ENCODE measurements at regions not wholly inside any gene's neighbourhood (a gene's known extent, or its start where the extent isn't known, plus 50 kb on each side); places are given as distances from the start of the nearest gene placed in this dataset.

DNA sequence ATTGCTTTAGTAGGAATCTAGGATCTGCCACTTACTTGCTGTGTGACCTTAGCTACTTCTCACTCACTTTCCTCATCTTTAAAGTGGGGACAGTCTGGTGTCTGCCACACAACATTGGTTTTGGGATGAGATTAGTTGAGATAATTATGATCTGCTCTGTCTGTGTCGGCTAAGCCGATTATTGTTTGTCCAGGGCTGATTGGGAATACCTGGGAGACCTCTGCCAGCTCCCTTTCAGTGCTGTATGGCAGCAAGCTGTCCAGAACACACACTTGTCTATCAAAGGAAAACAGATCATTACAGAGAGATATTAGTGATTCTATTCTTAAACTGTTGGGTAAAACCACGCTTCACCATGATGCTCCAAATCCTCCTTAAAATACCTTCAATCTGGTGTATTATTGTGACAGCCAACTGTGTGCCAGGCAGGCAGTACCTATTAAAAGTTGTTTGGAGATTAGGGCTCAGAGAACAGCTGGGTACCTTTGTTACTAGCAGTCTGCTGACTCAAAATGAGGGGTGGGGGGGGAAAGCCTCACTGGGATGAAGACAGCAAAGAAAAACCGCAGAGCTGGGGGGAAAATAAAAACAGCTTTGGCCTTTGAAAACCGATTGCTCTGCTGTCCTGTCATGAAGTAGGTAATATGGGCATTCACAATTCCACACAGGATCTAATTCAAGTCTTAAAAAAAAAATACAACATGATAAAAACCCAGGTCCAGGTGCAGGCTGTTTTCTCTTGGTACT, 458.4 kb upstream of the C9orf72 start:
- ChIA-PET CTCF (no interaction called here), POLR2A (no interaction called here)
- Histone ChIP-seq H3K27me3 (ENCODE audit: control insufficient read depth in 2 of 2, insufficient read depth in 2 of 2, low read length in 2 of 2) (no peaks in the 10 kb centered on the region), H3K27ac (ENCODE audit: low read depth, low read length) (no peak overlapping the region), H3K9me3 (ENCODE audit: control insufficient read depth in 2 of 3, low read length in 3 of 3) (no peaks in the 10 kb centered on the region), H3K4me1 (ENCODE audit: control insufficient read depth in 2 of 2, insufficient read depth in 2 of 2, low read length in 2 of 2) (no peaks in the 10 kb centered on the region), H3K36me3 (ENCODE audit: control insufficient read depth in 2 of 3, insufficient read depth in 3 of 3, low read length in 3 of 3) (no peaks in the 10 kb centered on the region), H3K4me3 (ENCODE audit: low read length) (no peak overlapping the region)
- Mint-ChIP-seq H3K27me3 (no peaks in the 10 kb centered on the region), H3K36me3 (no peaks in the 10 kb centered on the region), H3K9me3 (peaks cover 0 to 7% (median 0%) of the 10 kb centered on the region in 11 donors), H3K27ac (no peak overlapping the region), H3K4me3 (no peak overlapping the region), H3K4me1 (no peaks in the 10 kb centered on the region)
- no peak for ATAC-seq
- intact Hi-C loops (cut with micrococcal nuclease) = no loop called here
- DNase-seq = no peak

- no peak overlapping the region for H3K27ac ChIP-seq (ENCODE audit: low read depth, low read length)
- H3K27ac Mint-ChIP-seq = no peak overlapping the region
- H3K9me3 Mint-ChIP-seq = peaks cover 0 to 7% (median 0%) of the 10 kb centered on the region in 11 donors
- no peak overlapping the region for H3K4me3 ChIP-seq (ENCODE audit: low read length)
- H3K36me3 ChIP-seq (ENCODE audit: control insufficient read depth in 2 of 3, insufficient read depth in 3 of 3, low read length in 3 of 3) = no peaks in the 10 kb centered on the region
- H3K9me3 ChIP-seq (ENCODE audit: control insufficient read depth in 2 of 3, low read length in 3 of 3) = no peaks in the 10 kb centered on the region
- no peaks in the 10 kb centered on the region for H3K4me1 ChIP-seq (ENCODE audit: control insufficient read depth in 2 of 2, insufficient read depth in 2 of 2, low read length in 2 of 2)
- H3K4me1 Mint-ChIP-seq = no peaks in the 10 kb centered on the region
- intact Hi-C loops (cut with micrococcal nuclease) = no loop called here
- no peak overlapping the region for H3K4me3 Mint-ChIP-seq
- ChIA-PET CTCF (no interaction called here), POLR2A (no interaction called here)
- DNase-seq (no peak), ATAC-seq (no peak)
- H3K27me3 ChIP-seq (ENCODE audit: control insufficient read depth in 2 of 2, insufficient read depth in 2 of 2, low read length in 2 of 2) = no peaks in the 10 kb centered on the region
- no peaks in the 10 kb centered on the region for H3K27me3 Mint-ChIP-seq
- H3K36me3 Mint-ChIP-seq = no peaks in the 10 kb centered on the region
Observed at GRCh38 chr9:28032268-28032590, 458.9 kb upstream of the C9orf72 start.

DNA sequence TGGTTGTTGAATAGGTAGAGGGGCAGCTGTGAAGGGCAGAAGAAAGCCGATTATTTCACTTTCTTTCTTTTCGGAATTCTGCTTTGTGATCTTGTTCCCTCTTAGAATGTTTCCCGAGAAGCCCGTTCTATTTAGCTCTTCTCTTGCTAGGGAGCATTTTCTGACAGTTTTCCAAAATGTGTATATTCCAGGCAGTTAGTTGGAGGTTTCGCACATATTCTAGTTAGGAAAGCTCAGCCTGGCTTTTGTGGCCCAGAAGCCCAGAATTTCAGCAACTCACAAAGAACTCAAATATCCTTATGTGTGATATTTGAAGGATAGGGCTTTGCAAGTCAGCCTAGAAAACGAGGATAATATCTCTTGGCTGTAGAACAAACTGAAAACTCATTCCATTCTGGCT, 461.0 kb upstream of the C9orf72 start:
- H3K9me3 ChIP-seq (ENCODE audit: control insufficient read depth in 2 of 3, low read length in 3 of 3) = no peaks in the 10 kb centered on the region
- H3K4me1 ChIP-seq (ENCODE audit: control insufficient read depth in 2 of 2, insufficient read depth in 2 of 2, low read length in 2 of 2) = no peaks in the 10 kb centered on the region
- no peak overlapping the region for H3K4me3 Mint-ChIP-seq
- H3K27me3 Mint-ChIP-seq = no peaks in the 10 kb centered on the region
- CTCF ChIA-PET = no interaction called here
- H3K4me1 Mint-ChIP-seq = no peaks in the 10 kb centered on the region
- H3K27ac ChIP-seq (ENCODE audit: low read depth, low read length) = no peak overlapping the region
- no peaks in the 10 kb centered on the region for H3K27me3 ChIP-seq (ENCODE audit: control insufficient read depth in 2 of 2, insufficient read depth in 2 of 2, low read length in 2 of 2)
- no peaks in the 10 kb centered on the region for H3K36me3 ChIP-seq (ENCODE audit: control insufficient read depth in 2 of 3, insufficient read depth in 3 of 3, low read length in 3 of 3)
- no peak overlapping the region for H3K27ac Mint-ChIP-seq
- no peak for DNase-seq
- intact Hi-C loops (cut with micrococcal nuclease) = no loop called here
- H3K4me3 ChIP-seq (ENCODE audit: low read length) = no peak overlapping the region
- POLR2A ChIA-PET = no interaction called here
- no peak for ATAC-seq
- peaks cover 0 to 7% (median 0%) of the 10 kb centered on the region in 11 donors for H3K9me3 Mint-ChIP-seq
- H3K36me3 Mint-ChIP-seq = no peaks in the 10 kb centered on the region

GRCh38 chr9:28037968-28038367, 464.7 kb upstream of the C9orf72 start:
- H3K9me3 Mint-ChIP-seq = peaks cover 0 to 7% (median 0%) of the 10 kb centered on the region in 11 donors
- no peaks in the 10 kb centered on the region for H3K9me3 ChIP-seq (ENCODE audit: control insufficient read depth in 2 of 3, low read length in 3 of 3)
- intact Hi-C loops (cut with micrococcal nuclease) = no loop called here
- no peaks in the 10 kb centered on the region for H3K4me1 Mint-ChIP-seq
- no peaks in the 10 kb centered on the region for H3K27me3 Mint-ChIP-seq
- DNase-seq (no peak), ATAC-seq (no peak)
- H3K27me3 ChIP-seq (ENCODE audit: control insufficient read depth in 2 of 2, insufficient read depth in 2 of 2, low read length in 2 of 2) = no peaks in the 10 kb centered on the region
- no peak overlapping the region for H3K4me3 Mint-ChIP-seq
- H3K36me3 ChIP-seq (ENCODE audit: control insufficient read depth in 2 of 3, insufficient read depth in 3 of 3, low read length in 3 of 3) = no peaks in the 10 kb centered on the region
- H3K4me1 ChIP-seq (ENCODE audit: control insufficient read depth in 2 of 2, insufficient read depth in 2 of 2, low read length in 2 of 2) = no peaks in the 10 kb centered on the region
- no peaks in the 10 kb centered on the region for H3K36me3 Mint-ChIP-seq
- no peak overlapping the region for H3K27ac Mint-ChIP-seq
- no peak overlapping the region for H3K4me3 ChIP-seq (ENCODE audit: low read length)
- no peak overlapping the region for H3K27ac ChIP-seq (ENCODE audit: low read depth, low read length)
- ChIA-PET POLR2A (no interaction called here), CTCF (no interaction called here)

GRCh38 chr9:28045051-28045450, 471.8 kb upstream of the C9orf72 start:
- intact Hi-C loops (cut with micrococcal nuclease) = no loop called here
- H3K9me3 Mint-ChIP-seq = peaks cover 0 to 5% (median 0%) of the 10 kb centered on the region in 11 donors
- no peaks in the 10 kb centered on the region for H3K36me3 Mint-ChIP-seq
- Histone ChIP-seq H3K27me3 (ENCODE audit: control insufficient read depth in 2 of 2, insufficient read depth in 2 of 2, low read length in 2 of 2) (no peaks in the 10 kb centered on the region), H3K4me1 (ENCODE audit: control insufficient read depth in 2 of 2, insufficient read depth in 2 of 2, low read length in 2 of 2) (no peaks in the 10 kb centered on the region), H3K4me3 (ENCODE audit: low read length) (no peak overlapping the region), H3K27ac (ENCODE audit: low read depth, low read length) (no peak overlapping the region), H3K9me3 (ENCODE audit: control insufficient read depth in 2 of 3, low read length in 3 of 3) (no peaks in the 10 kb centered on the region), H3K36me3 (ENCODE audit: control insufficient read depth in 2 of 3, insufficient read depth in 3 of 3, low read length in 3 of 3) (no peaks in the 10 kb centered on the region)
- ChIA-PET CTCF (no interaction called here), POLR2A (no interaction called here)
- DNase-seq = no peak
- no peak for ATAC-seq
- H3K27me3 Mint-ChIP-seq = peaks cover 0 to 4% (median 0%) of the 10 kb centered on the region in 5 donors
- H3K27ac Mint-ChIP-seq = no peak overlapping the region
- no peaks in the 10 kb centered on the region for H3K4me1 Mint-ChIP-seq
- no peak overlapping the region for H3K4me3 Mint-ChIP-seq

DNA sequence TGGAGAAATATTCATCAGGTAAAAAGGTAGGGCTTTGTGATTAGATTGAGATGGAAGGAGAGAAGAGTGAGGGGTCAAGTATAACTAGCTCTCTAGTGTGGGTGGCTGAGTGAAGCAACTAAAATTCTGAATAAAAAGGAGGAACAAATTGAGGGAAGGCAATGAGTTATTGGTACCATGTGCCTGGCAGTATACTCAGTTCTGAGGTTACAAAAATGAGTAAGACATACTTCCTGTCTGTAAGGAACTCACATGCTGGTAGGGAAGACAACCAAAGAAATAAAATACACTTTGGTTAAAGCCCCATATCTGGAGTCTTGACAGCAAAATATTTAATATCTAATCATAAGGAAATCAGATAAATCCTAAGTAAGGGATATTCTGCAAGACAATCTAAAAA, 476.8 kb upstream of the C9orf72 start:
- DNase-seq = no peak
- Mint-ChIP-seq H3K27me3 (no peaks in the 10 kb centered on the region), H3K27ac (no peak overlapping the region), H3K4me3 (no peak overlapping the region), H3K9me3 (peaks cover 0 to 8% (median 0%) of the 10 kb centered on the region in 11 donors), H3K4me1 (no peaks in the 10 kb centered on the region), H3K36me3 (no peaks in the 10 kb centered on the region)
- no peaks in the 10 kb centered on the region for H3K36me3 ChIP-seq (ENCODE audit: control insufficient read depth in 2 of 3, insufficient read depth in 3 of 3, low read length in 3 of 3)
- intact Hi-C loops (cut with micrococcal nuclease) = no loop called here
- no peaks in the 10 kb centered on the region for H3K27me3 ChIP-seq (ENCODE audit: control insufficient read depth in 2 of 2, insufficient read depth in 2 of 2, low read length in 2 of 2)
- H3K27ac ChIP-seq (ENCODE audit: low read depth, low read length) = no peak overlapping the region
- no peak for ATAC-seq
- H3K4me1 ChIP-seq (ENCODE audit: control insufficient read depth in 2 of 2, insufficient read depth in 2 of 2, low read length in 2 of 2) = no peaks in the 10 kb centered on the region
- H3K4me3 ChIP-seq (ENCODE audit: low read length) = no peak overlapping the region
- ChIA-PET CTCF (no interaction called here), POLR2A (no interaction called here)
- no peaks in the 10 kb centered on the region for H3K9me3 ChIP-seq (ENCODE audit: control insufficient read depth in 2 of 3, low read length in 3 of 3)

GRCh38 chr9:28050941-28051340, 477.7 kb upstream of the C9orf72 start:
- H3K36me3 ChIP-seq (ENCODE audit: control insufficient read depth in 2 of 3, insufficient read depth in 3 of 3, low read length in 3 of 3) = no peaks in the 10 kb centered on the region
- ATAC-seq = no peak
- intact Hi-C loops (cut with micrococcal nuclease) = no loop called here
- H3K27me3 Mint-ChIP-seq = no peaks in the 10 kb centered on the region
- no peaks in the 10 kb centered on the region for H3K4me1 Mint-ChIP-seq
- CTCF ChIA-PET = no interaction called here
- no peak overlapping the region for H3K27ac Mint-ChIP-seq
- H3K4me3 ChIP-seq (ENCODE audit: low read length) = no peak overlapping the region
- no peaks in the 10 kb centered on the region for H3K4me1 ChIP-seq (ENCODE audit: control insufficient read depth in 2 of 2, insufficient read depth in 2 of 2, low read length in 2 of 2)
- DNase-seq = no peak
- POLR2A ChIA-PET = interaction anchor here (0.8 kb wide), 1 partner anchor 558 kb away, joined by 4 read pairs; no protein-coding TSS in a partner anchor
- H3K9me3 ChIP-seq (ENCODE audit: control insufficient read depth in 2 of 3, low read length in 3 of 3) = no peaks in the 10 kb centered on the region
- H3K27me3 ChIP-seq (ENCODE audit: control insufficient read depth in 2 of 2, insufficient read depth in 2 of 2, low read length in 2 of 2) = no peaks in the 10 kb centered on the region
- H3K9me3 Mint-ChIP-seq = peaks cover 0 to 8% (median 0%) of the 10 kb centered on the region in 11 donors
- no peak overlapping the region for H3K4me3 Mint-ChIP-seq
- no peaks in the 10 kb centered on the region for H3K36me3 Mint-ChIP-seq
- no peak overlapping the region for H3K27ac ChIP-seq (ENCODE audit: low read depth, low read length)
